ENCODE measurements at regions not wholly inside any gene's neighbourhood (a gene's known extent, or its start where the extent isn't known, plus 50 kb on each side); places are given as distances from the start of the nearest gene placed in this dataset.

GRCh38 chr13:74043237-74043636, 91.0 kb downstream of the KLF12 start:
- DNase-seq (ENCODE audit: low read depth in 2 of 2): no peak

- no peak for DNase-seq (ENCODE audit: low read depth in 2 of 2)
Measured at GRCh38 chr13:74040200-74040599, 94.0 kb downstream of the KLF12 start.

GRCh38 chr13:74039667-74040066, 94.5 kb downstream of the KLF12 start:
- no peak for DNase-seq (ENCODE audit: low read depth in 2 of 2)

- DNase-seq (ENCODE audit: low read depth in 2 of 2): no peak
Measured at GRCh38 chr13:74039154-74039553, 95.0 kb downstream of the KLF12 start.

- no peak for DNase-seq (ENCODE audit: low read depth in 2 of 2)
Measured at GRCh38 chr13:74037762-74038161, 96.4 kb downstream of the KLF12 start.

GRCh38 chr13:74036373-74036772, 97.8 kb downstream of the KLF12 start:
- DNase-seq (ENCODE audit: low read depth in 2 of 2): no peak

- DNase-seq (ENCODE audit: low read depth in 2 of 2): no peak
Measured at GRCh38 chr13:74035896-74036295, 98.3 kb downstream of the KLF12 start.

- DNase-seq (ENCODE audit: low read depth in 2 of 2): no peak
Measured at GRCh38 chr13:74032325-74032724, 101.9 kb downstream of the KLF12 start.

GRCh38 chr13:74027161-74027779, 106.9 kb downstream of the KLF12 start:
- DNase-seq (ENCODE audit: low read depth in 2 of 2): no peak

- peak; percentile 45 for DNase-seq (ENCODE audit: low read depth in 2 of 2)
Measured at GRCh38 chr13:74026753-74027152, 107.5 kb downstream of the KLF12 start.

- no peak for DNase-seq (ENCODE audit: low read depth in 2 of 2)
Measured at GRCh38 chr13:74025369-74025768, 108.8 kb downstream of the KLF12 start.

- DNase-seq (ENCODE audit: low read depth in 2 of 2): no peak
Measured at GRCh38 chr13:74024856-74025255, 109.3 kb downstream of the KLF12 start.

GRCh38 chr13:74024314-74024713, 109.9 kb downstream of the KLF12 start:
- DNase-seq (ENCODE audit: low read depth in 2 of 2): no peak

- DNase-seq (ENCODE audit: low read depth in 2 of 2): no peak
Measured at GRCh38 chr13:74023484-74023883, 110.7 kb downstream of the KLF12 start.

- DNase-seq (ENCODE audit: low read depth in 2 of 2): no peak
Measured at GRCh38 chr13:74021505-74021904, 112.7 kb downstream of the KLF12 start.

- no peak for DNase-seq (ENCODE audit: low read depth in 2 of 2)
Measured at GRCh38 chr13:74018062-74018431, 116.2 kb downstream of the KLF12 start.

GRCh38 chr13:74017301-74018061, 116.7 kb downstream of the KLF12 start:
- no peak for DNase-seq (ENCODE audit: low read depth in 2 of 2)

GRCh38 chr13:74015137-74015536, 119.1 kb downstream of the KLF12 start:
- no peak for DNase-seq (ENCODE audit: low read depth in 2 of 2)

- DNase-seq (ENCODE audit: low read depth in 2 of 2): no peak
Measured at GRCh38 chr13:74009100-74009668, 125.0 kb downstream of the KLF12 start.

GRCh38 chr13:74006666-74007065, 127.5 kb downstream of the KLF12 start:
- no peak for DNase-seq (ENCODE audit: low read depth in 2 of 2)

- DNase-seq (ENCODE audit: low read depth in 2 of 2): no peak
Measured at GRCh38 chr13:74005320-74006157, 128.7 kb downstream of the KLF12 start.

GRCh38 chr13:74004109-74004508, 130.1 kb downstream of the KLF12 start:
- no peak for DNase-seq (ENCODE audit: low read depth in 2 of 2)

Data from stimulated activated CD8-positive, alpha-beta memory T cell treated with anti-CD3 and anti-CD28 coated beads, Interleukin-7, amount 100 ng/mL, for 1 hour (primary cell).